ENCODE measurements at regions not wholly inside any gene's neighbourhood (a gene's known extent, or its start where the extent isn't known, plus 50 kb on each side); places are given as distances from the start of the nearest gene placed in this dataset.
A peak's percentile ranks its signal among the peaks of the same experiment; 100 is the strongest.

DNA sequence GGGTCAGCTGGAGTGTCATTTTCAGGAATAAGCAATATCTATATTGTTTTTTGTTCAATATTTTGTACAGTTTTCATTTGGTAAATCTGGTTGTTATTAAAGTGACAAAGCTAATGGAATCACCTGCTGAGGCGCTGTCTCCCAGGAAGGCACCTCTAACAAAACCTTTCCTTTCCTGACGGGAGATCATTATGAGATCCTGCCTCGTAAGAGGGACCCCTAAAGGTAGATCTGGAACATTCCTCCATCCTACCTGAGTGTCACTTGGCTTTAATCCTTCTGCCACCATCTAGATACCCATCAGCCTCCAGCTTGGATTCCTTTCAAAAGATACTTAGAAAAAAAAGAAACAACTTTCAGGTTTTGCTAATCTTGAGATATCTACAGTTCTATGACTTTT is 157.7 kb downstream of the FAT3 start:
- Histone ChIP-seq H3K79me2 (ENCODE audit: control insufficient read depth, insufficient read depth, low read length, unreplicated experiment) (no peaks in the 10 kb centered on the region), H3K4me1 (ENCODE audit: control insufficient read depth, insufficient read depth, low read length, unreplicated experiment) (peaks cover 35% of the 10 kb centered on the region), H3K27ac (ENCODE audit: low read depth, low read length) (no peak overlapping the region), H3K4me3 (ENCODE audit: low read depth, low read length) (no peak overlapping the region), H3K36me3 (ENCODE audit: insufficient read depth, low read length) (no peaks in the 10 kb centered on the region), H2AFZ (ENCODE audit: low read length, unreplicated experiment) (no peak overlapping the region), H3K27me3 (ENCODE audit: insufficient read depth, low read length) (no peaks in the 10 kb centered on the region)

- Histone ChIP-seq H3K27me3 (ENCODE audit: insufficient read depth, low read length) (peaks cover 3% of the 10 kb centered on the region; the same call in 1 of the 2 replicates), H2AFZ (ENCODE audit: low read length, unreplicated experiment) (no peak overlapping the region), H3K4me3 (ENCODE audit: low read depth, low read length) (no peak overlapping the region), H3K4me1 (ENCODE audit: control insufficient read depth, insufficient read depth, low read length, unreplicated experiment) (peaks cover 35% of the 10 kb centered on the region), H3K79me2 (ENCODE audit: control insufficient read depth, insufficient read depth, low read length, unreplicated experiment) (no peaks in the 10 kb centered on the region), H3K27ac (ENCODE audit: low read depth, low read length) (no peak overlapping the region), H3K36me3 (ENCODE audit: insufficient read depth, low read length) (no peaks in the 10 kb centered on the region)
These were observed 158.8 kb downstream of the FAT3 start for GRCh38 chr11:92383430-92383829.

- Histone ChIP-seq H3K4me3 (ENCODE audit: low read depth, low read length) (peak overlapping the region; percentile 24; the same call in 1 of the 2 replicates), H2AFZ (ENCODE audit: low read length, unreplicated experiment) (peak overlapping the region; percentile 48), H3K79me2 (ENCODE audit: control insufficient read depth, insufficient read depth, low read length, unreplicated experiment) (no peaks in the 10 kb centered on the region), H3K27ac (ENCODE audit: low read depth, low read length) (peak overlapping the region; percentile 37), H3K36me3 (ENCODE audit: insufficient read depth, low read length) (no peaks in the 10 kb centered on the region), H3K4me1 (ENCODE audit: control insufficient read depth, insufficient read depth, low read length, unreplicated experiment) (peaks cover 35% of the 10 kb centered on the region), H3K27me3 (ENCODE audit: insufficient read depth, low read length) (peaks cover 3% of the 10 kb centered on the region; the same call in 1 of the 2 replicates)
These were observed 159.7 kb downstream of the FAT3 start for GRCh38 chr11:92384358-92384757.

GRCh38 chr11:92384802-92385201 is 160.2 kb downstream of the FAT3 start:
- Histone ChIP-seq H2AFZ (ENCODE audit: low read length, unreplicated experiment) (peak overlapping the region; percentile 48), H3K4me1 (ENCODE audit: control insufficient read depth, insufficient read depth, low read length, unreplicated experiment) (peaks cover 35% of the 10 kb centered on the region), H3K36me3 (ENCODE audit: insufficient read depth, low read length) (no peaks in the 10 kb centered on the region), H3K4me3 (ENCODE audit: low read depth, low read length) (peak overlapping the region; percentile 24; the same call in 1 of the 2 replicates), H3K79me2 (ENCODE audit: control insufficient read depth, insufficient read depth, low read length, unreplicated experiment) (no peaks in the 10 kb centered on the region), H3K27ac (ENCODE audit: low read depth, low read length) (peak overlapping the region; percentile 37; the same call in 1 of the 2 replicates), H3K27me3 (ENCODE audit: insufficient read depth, low read length) (peaks cover 6% of the 10 kb centered on the region; the same call in 1 of the 2 replicates)

- H3K79me2 ChIP-seq (ENCODE audit: control insufficient read depth, insufficient read depth, low read length, unreplicated experiment): no peaks in the 10 kb centered on the region
- H3K27me3 ChIP-seq (ENCODE audit: insufficient read depth, low read length): peaks cover 6% of the 10 kb centered on the region; the same call in 1 of the 2 replicates
- H3K4me3 ChIP-seq (ENCODE audit: low read depth, low read length): no peak overlapping the region
- peaks cover 21% of the 10 kb centered on the region for H3K4me1 ChIP-seq (ENCODE audit: control insufficient read depth, insufficient read depth, low read length, unreplicated experiment)
- no peak overlapping the region for H3K27ac ChIP-seq (ENCODE audit: low read depth, low read length)
- H3K36me3 ChIP-seq (ENCODE audit: insufficient read depth, low read length): no peaks in the 10 kb centered on the region
- no peak overlapping the region for H2AFZ ChIP-seq (ENCODE audit: low read length, unreplicated experiment)
These were observed 162.0 kb downstream of the FAT3 start for GRCh38 chr11:92386577-92386976.

- Histone ChIP-seq H2AFZ (ENCODE audit: low read length, unreplicated experiment) (no peak overlapping the region), H3K4me1 (ENCODE audit: control insufficient read depth, insufficient read depth, low read length, unreplicated experiment) (peaks cover 21% of the 10 kb centered on the region), H3K79me2 (ENCODE audit: control insufficient read depth, insufficient read depth, low read length, unreplicated experiment) (no peaks in the 10 kb centered on the region), H3K27ac (ENCODE audit: low read depth, low read length) (no peak overlapping the region), H3K36me3 (ENCODE audit: insufficient read depth, low read length) (no peaks in the 10 kb centered on the region), H3K4me3 (ENCODE audit: low read depth, low read length) (no peak overlapping the region), H3K27me3 (ENCODE audit: insufficient read depth, low read length) (peaks cover 11% of the 10 kb centered on the region)
These were observed 163.2 kb downstream of the FAT3 start for GRCh38 chr11:92387859-92388258.

GRCh38 chr11:92388380-92388779 is 163.8 kb downstream of the FAT3 start:
- Histone ChIP-seq H3K27me3 (ENCODE audit: insufficient read depth, low read length) (peaks cover 11% of the 10 kb centered on the region), H3K27ac (ENCODE audit: low read depth, low read length) (no peak overlapping the region), H3K36me3 (ENCODE audit: insufficient read depth, low read length) (no peaks in the 10 kb centered on the region), H3K4me1 (ENCODE audit: control insufficient read depth, insufficient read depth, low read length, unreplicated experiment) (peaks cover 17% of the 10 kb centered on the region), H3K79me2 (ENCODE audit: control insufficient read depth, insufficient read depth, low read length, unreplicated experiment) (no peaks in the 10 kb centered on the region), H2AFZ (ENCODE audit: low read length, unreplicated experiment) (no peak overlapping the region), H3K4me3 (ENCODE audit: low read depth, low read length) (no peak overlapping the region)

- H3K4me3 ChIP-seq (ENCODE audit: low read depth, low read length): no peak overlapping the region
- H3K36me3 ChIP-seq (ENCODE audit: insufficient read depth, low read length): no peaks in the 10 kb centered on the region
- no peaks in the 10 kb centered on the region for H3K79me2 ChIP-seq (ENCODE audit: control insufficient read depth, insufficient read depth, low read length, unreplicated experiment)
- peaks cover 17% of the 10 kb centered on the region for H3K27me3 ChIP-seq (ENCODE audit: insufficient read depth, low read length)
- H3K27ac ChIP-seq (ENCODE audit: low read depth, low read length): no peak overlapping the region
- no peak overlapping the region for H2AFZ ChIP-seq (ENCODE audit: low read length, unreplicated experiment)
- no peaks in the 10 kb centered on the region for H3K4me1 ChIP-seq (ENCODE audit: control insufficient read depth, insufficient read depth, low read length, unreplicated experiment)
These were observed 166.2 kb downstream of the FAT3 start for GRCh38 chr11:92390783-92391182.

GRCh38 chr11:92391364-92391763 is 166.7 kb downstream of the FAT3 start:
- peaks cover 17% of the 10 kb centered on the region for H3K27me3 ChIP-seq (ENCODE audit: insufficient read depth, low read length)
- no peak overlapping the region for H3K4me3 ChIP-seq (ENCODE audit: low read depth, low read length)
- H3K4me1 ChIP-seq (ENCODE audit: control insufficient read depth, insufficient read depth, low read length, unreplicated experiment): no peaks in the 10 kb centered on the region
- no peaks in the 10 kb centered on the region for H3K79me2 ChIP-seq (ENCODE audit: control insufficient read depth, insufficient read depth, low read length, unreplicated experiment)
- H3K27ac ChIP-seq (ENCODE audit: low read depth, low read length): no peak overlapping the region
- no peaks in the 10 kb centered on the region for H3K36me3 ChIP-seq (ENCODE audit: insufficient read depth, low read length)
- H2AFZ ChIP-seq (ENCODE audit: low read length, unreplicated experiment): no peak overlapping the region

DNA sequence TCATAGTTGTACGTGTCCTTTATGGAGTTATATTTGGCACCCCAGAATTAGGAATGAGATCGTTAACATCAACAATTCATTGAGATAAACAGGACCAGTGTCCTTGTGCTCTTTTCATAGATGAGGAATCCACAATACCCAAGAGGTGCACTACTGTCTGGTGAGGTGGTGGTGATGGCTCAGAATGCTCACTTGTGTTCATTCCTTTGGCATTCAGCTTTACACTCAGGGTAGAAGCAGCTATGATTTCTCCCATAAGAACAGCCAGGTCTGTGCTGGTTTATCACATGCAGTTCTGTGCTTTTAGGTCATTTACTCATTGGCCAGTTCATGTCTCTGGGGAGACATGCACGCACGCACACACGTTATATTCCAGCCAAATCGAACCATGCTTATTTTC is 167.2 kb downstream of the FAT3 start:
- Histone ChIP-seq H2AFZ (ENCODE audit: low read length, unreplicated experiment) (no peak overlapping the region), H3K4me3 (ENCODE audit: low read depth, low read length) (no peak overlapping the region), H3K27me3 (ENCODE audit: insufficient read depth, low read length) (peaks cover 17% of the 10 kb centered on the region), H3K4me1 (ENCODE audit: control insufficient read depth, insufficient read depth, low read length, unreplicated experiment) (no peaks in the 10 kb centered on the region), H3K36me3 (ENCODE audit: insufficient read depth, low read length) (no peaks in the 10 kb centered on the region), H3K27ac (ENCODE audit: low read depth, low read length) (no peak overlapping the region), H3K79me2 (ENCODE audit: control insufficient read depth, insufficient read depth, low read length, unreplicated experiment) (no peaks in the 10 kb centered on the region)

DNA sequence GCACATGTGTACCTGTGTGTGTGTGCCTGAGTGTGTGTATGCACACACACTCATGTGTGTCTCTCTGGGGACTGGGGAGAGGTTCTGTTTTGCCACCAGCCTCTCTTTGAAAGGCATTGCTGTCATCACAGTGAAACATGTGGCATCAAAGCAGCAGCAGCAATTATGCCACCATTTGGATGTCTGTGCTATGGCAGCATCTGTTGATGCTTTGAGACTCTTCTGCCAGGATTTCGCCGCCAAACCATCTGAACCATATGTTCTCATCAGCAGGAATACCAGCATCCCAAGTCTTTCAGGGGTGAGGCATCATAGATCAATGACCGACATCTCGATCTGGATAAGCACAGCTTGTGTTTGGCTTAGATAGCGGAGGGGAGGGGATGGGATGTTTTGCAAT is 168.6 kb downstream of the FAT3 start:
- H3K4me1 ChIP-seq (ENCODE audit: control insufficient read depth, insufficient read depth, low read length, unreplicated experiment): no peaks in the 10 kb centered on the region
- H3K27me3 ChIP-seq (ENCODE audit: insufficient read depth, low read length): peaks cover 14% of the 10 kb centered on the region
- H3K79me2 ChIP-seq (ENCODE audit: control insufficient read depth, insufficient read depth, low read length, unreplicated experiment): no peaks in the 10 kb centered on the region
- no peak overlapping the region for H2AFZ ChIP-seq (ENCODE audit: low read length, unreplicated experiment)
- no peak overlapping the region for H3K27ac ChIP-seq (ENCODE audit: low read depth, low read length)
- no peaks in the 10 kb centered on the region for H3K36me3 ChIP-seq (ENCODE audit: insufficient read depth, low read length)
- H3K4me3 ChIP-seq (ENCODE audit: low read depth, low read length): no peak overlapping the region

Data from ACC112 (cell line).